ENCODE measurements at regions not wholly inside any gene's neighbourhood (a gene's known extent, or its start where the extent isn't known, plus 50 kb on each side); places are given as distances from the start of the nearest gene placed in this dataset.
"Not testable (repeated sequence)": the region's sequence is repeated elsewhere in the genome, so short reads cannot be mapped to it uniquely, and the experiment has no call there.

GRCh38 chr9:42656789-42657188, 473.3 kb downstream of the SPATA31A6 start:
- H3K36me3 ChIP-seq (replicated peaks); H3K4me3 ChIP-seq; DNase-seq (ENCODE audit: low spot score in 2 of 2); H3K9me3 ChIP-seq; in situ Hi-C loops (cut with MboI; ENCODE audit: low sequenced_read_pairs); H3K4me1 ChIP-seq; H3K27me3 ChIP-seq (ENCODE audit: low read depth): not testable (repeated sequence)

GRCh38 chr9:42657496-42657895, 474.0 kb downstream of the SPATA31A6 start:
- in situ Hi-C loops (cut with MboI; ENCODE audit: low sequenced_read_pairs); DNase-seq (ENCODE audit: low spot score in 2 of 2); H3K4me1 ChIP-seq; H3K27me3 ChIP-seq (ENCODE audit: low read depth); H3K9me3 ChIP-seq; H3K36me3 ChIP-seq (replicated peaks); H3K4me3 ChIP-seq: not testable (repeated sequence)

- H3K4me3 ChIP-seq; in situ Hi-C loops (cut with MboI; ENCODE audit: low sequenced_read_pairs); H3K4me1 ChIP-seq; H3K9me3 ChIP-seq; H3K36me3 ChIP-seq (replicated peaks); DNase-seq (ENCODE audit: low spot score in 2 of 2); H3K27me3 ChIP-seq (ENCODE audit: low read depth): not testable (repeated sequence)
Measured at GRCh38 chr9:42697146-42697545, 513.7 kb downstream of the SPATA31A6 start.

DNA sequence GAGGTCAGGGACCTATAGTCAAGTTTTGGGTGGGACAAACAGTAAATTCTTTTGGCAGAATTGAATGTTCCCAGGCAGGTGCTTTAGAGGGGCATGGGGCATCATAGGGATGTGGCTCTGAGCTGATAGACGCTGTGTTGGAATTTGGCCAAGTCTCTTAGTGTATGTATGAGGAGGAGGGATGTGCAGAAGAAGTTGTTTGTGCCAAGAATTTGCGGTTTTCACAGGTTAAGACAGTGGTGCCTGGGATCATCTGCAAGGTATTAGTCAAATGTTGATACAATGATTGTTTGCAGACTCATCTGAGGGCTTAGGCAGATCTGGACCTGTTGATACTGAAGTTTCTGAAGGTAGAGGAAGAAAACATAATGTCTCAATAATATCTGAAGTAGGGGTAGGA, 519.4 kb downstream of the SPATA31A6 start:
- H3K27me3 ChIP-seq (ENCODE audit: low read depth); DNase-seq (ENCODE audit: low spot score in 2 of 2); H3K36me3 ChIP-seq (replicated peaks); H3K4me1 ChIP-seq; H3K4me3 ChIP-seq; H3K9me3 ChIP-seq; in situ Hi-C loops (cut with MboI; ENCODE audit: low sequenced_read_pairs): not testable (repeated sequence)

DNA sequence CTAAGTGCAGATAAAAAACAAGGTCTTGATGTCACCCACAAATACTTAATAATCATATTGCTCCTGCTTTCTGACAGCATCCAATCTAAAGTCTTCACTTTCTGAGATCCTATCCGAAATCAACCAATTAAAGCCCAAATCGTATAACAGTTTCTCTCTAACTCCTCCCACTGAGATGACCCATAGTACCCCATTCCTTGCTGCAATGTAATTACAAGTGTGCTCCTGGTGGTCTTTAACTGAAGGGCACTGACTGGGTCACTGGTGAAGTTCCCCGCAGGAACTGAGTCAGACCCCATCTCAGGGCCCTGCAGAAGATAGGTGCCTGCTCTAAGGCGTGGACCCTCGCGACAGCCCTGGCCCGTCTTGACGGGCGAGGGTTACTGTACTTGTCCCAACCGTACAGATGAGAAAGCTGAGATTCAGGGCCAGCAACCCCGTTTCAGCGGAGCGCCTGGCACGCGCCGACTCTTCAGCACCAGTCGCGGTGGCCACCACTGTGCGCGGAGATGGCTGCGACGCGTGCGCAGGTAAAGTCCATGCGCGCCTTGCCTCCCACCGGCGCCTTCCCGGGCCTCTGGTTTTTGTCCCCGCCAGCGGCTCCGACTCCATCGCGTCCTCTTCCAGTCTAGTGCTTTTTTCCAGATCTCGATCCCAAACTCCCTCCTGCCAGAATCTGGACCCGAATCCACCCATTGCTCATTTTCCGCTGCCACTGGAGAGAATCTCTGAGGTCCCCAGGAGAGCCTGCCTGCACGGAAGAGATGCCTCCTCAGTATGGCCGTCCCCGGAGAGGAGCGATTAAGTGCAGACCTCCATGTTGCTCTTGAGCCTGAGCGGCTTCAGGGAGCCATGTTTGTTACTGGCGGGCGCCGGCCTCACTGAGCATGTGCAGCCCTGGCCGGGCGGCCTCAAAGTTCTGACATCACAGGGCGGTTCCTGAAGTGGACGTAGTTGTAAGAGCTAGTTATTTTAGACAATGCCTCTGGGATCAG, 541.7 kb downstream of the SPATA31A6 start:
- DNase-seq (ENCODE audit: low spot score in 2 of 2); H3K4me1 ChIP-seq; H3K9me3 ChIP-seq; H3K27me3 ChIP-seq (ENCODE audit: low read depth); H3K4me3 ChIP-seq; H3K36me3 ChIP-seq (replicated peaks); in situ Hi-C loops (cut with MboI; ENCODE audit: low sequenced_read_pairs): not testable (repeated sequence)

DNA sequence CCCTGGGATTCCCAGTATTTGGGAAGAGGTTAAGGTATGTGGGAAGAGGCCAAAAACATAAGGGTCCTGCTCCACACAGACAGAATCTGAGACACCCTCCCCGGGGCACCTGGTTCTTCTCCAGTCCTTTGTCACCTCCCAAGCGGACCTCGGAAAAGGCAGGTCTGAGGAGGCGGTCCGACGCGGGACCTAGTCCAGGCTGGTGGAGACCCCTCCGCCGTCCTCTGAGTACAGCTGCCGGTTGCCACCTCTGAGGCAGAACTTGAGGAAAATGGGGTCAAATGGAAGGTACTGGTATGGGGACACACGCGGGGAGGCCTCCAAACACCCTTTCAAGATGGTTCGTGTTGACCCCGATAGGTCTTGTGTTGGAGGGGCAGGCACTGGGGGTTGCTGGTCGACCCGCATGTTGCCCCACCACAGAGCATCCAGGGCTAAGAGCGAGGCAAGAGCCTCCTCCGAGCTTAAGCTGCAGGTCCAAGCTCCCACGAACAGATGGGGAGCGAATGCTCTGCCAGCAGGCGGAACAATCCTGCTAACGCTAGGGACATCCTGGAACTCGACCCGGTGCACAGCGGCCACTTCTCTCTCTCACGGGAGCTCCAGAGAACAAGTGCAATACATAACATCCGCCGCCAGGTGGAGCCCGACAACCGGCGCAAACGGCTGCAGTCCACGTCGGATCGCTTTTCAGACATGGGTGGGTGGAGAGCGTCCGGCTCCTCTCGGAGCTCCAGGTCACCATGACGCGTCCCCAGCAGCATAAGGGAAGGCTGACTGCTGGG, 559.8 kb downstream of the SPATA31A6 start:
- peak; percentile 61 to 79 for DNase-seq (ENCODE audit: low spot score in 2 of 2)
- in situ Hi-C loops (cut with MboI; ENCODE audit: low sequenced_read_pairs); H3K4me3 ChIP-seq; H3K27me3 ChIP-seq (ENCODE audit: low read depth); H3K4me1 ChIP-seq; H3K9me3 ChIP-seq; H3K36me3 ChIP-seq (replicated peaks): not testable (repeated sequence)

- H3K9me3 ChIP-seq = not testable (repeated sequence)
Measured at GRCh38 chr9:42757251-42757650, 573.8 kb downstream of the SPATA31A6 start.

GRCh38 chr9:42759320-42759719, 575.9 kb downstream of the SPATA31A6 start:
- H3K4me1 ChIP-seq; H3K27me3 ChIP-seq (ENCODE audit: low read depth); DNase-seq (ENCODE audit: low spot score in 2 of 2); in situ Hi-C loops (cut with MboI; ENCODE audit: low sequenced_read_pairs); H3K9me3 ChIP-seq; H3K4me3 ChIP-seq; H3K36me3 ChIP-seq (replicated peaks): not testable (repeated sequence)

More at GRCh38 chr9:42757251-42757650, 573.8 kb downstream of the SPATA31A6 start:
- in situ Hi-C loops (cut with MboI; ENCODE audit: low sequenced_read_pairs); H3K4me3 ChIP-seq; DNase-seq (ENCODE audit: low spot score in 2 of 2); H3K4me1 ChIP-seq; H3K36me3 ChIP-seq (replicated peaks); H3K27me3 ChIP-seq (ENCODE audit: low read depth): not testable (repeated sequence)

GRCh38 chr9:42782201-42782600, 598.7 kb downstream of the SPATA31A6 start:
- H3K9me3 ChIP-seq; H3K4me1 ChIP-seq; H3K27me3 ChIP-seq (ENCODE audit: low read depth); H3K36me3 ChIP-seq (replicated peaks); DNase-seq (ENCODE audit: low spot score in 2 of 2); in situ Hi-C loops (cut with MboI; ENCODE audit: low sequenced_read_pairs); H3K4me3 ChIP-seq: not testable (repeated sequence)

DNA sequence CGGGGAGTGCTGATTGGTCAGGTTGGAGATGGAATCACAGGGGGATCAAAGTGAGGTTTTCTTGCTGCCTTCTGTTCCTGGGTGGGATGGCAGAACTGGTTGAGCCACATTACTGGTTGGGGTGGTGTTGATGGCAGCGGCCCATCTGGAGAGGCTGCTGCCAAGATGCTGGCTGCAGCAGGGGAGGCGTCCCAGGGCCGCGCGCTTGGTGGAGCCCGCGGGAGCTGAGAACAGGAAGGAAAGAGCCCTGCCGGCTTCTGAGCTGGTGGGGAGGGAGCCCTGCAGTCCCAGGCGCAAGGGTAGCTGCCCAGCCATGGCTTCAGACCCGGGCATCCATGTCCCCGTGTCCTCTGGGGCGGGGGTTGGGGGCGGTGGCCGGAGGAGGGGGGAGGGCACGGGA, 609.3 kb downstream of the SPATA31A6 start:
- H3K9me3 ChIP-seq; in situ Hi-C loops (cut with MboI; ENCODE audit: low sequenced_read_pairs); H3K4me3 ChIP-seq; H3K36me3 ChIP-seq (replicated peaks); H3K4me1 ChIP-seq; H3K27me3 ChIP-seq (ENCODE audit: low read depth); DNase-seq (ENCODE audit: low spot score in 2 of 2): not testable (repeated sequence)

DNA sequence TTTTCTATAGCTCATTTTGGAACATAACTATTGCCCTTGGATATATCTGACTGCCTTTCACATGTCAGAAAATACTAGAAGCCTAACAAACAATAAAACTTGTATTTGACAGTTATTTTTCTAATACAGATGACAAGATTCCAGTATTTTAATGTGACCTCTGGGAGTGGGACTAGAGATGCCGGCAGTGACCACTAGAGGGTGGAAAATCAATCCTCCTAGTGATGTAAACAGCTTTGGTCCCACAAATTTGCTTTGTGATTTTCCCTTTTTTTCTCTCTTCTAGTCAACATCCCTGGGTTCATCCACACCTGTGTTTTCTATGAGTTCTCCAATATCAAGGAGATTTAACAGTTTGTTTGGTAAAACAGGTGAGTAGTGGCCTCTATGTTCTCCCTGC, 615.1 kb downstream of the SPATA31A6 start:
- in situ Hi-C loops (cut with MboI; ENCODE audit: low sequenced_read_pairs); H3K9me3 ChIP-seq; H3K4me3 ChIP-seq; H3K27me3 ChIP-seq (ENCODE audit: low read depth); H3K36me3 ChIP-seq (replicated peaks); DNase-seq (ENCODE audit: low spot score in 2 of 2); H3K4me1 ChIP-seq: not testable (repeated sequence)

DNA sequence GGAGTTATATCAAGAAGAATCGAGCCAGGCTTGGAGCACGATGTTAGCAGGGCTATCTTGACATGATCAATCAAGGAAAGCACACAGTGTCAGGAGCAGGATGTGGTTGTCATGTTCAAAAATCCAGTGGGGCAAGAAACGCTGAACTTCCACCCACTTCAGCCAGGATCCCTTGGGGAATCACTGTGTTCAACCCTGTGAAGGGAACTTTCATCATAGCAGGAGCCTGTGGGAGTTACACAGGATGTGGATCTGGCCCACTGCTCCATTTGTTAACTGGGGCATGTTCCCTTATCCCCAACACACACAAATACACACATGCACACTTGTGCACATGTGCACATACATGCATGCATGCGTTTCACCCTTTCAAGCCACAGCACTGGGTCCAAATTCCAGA, 619.3 kb downstream of the SPATA31A6 start:
- H3K9me3 ChIP-seq; H3K36me3 ChIP-seq (replicated peaks); H3K4me1 ChIP-seq; H3K27me3 ChIP-seq (ENCODE audit: low read depth); in situ Hi-C loops (cut with MboI; ENCODE audit: low sequenced_read_pairs); DNase-seq (ENCODE audit: low spot score in 2 of 2); H3K4me3 ChIP-seq: not testable (repeated sequence)

DNA sequence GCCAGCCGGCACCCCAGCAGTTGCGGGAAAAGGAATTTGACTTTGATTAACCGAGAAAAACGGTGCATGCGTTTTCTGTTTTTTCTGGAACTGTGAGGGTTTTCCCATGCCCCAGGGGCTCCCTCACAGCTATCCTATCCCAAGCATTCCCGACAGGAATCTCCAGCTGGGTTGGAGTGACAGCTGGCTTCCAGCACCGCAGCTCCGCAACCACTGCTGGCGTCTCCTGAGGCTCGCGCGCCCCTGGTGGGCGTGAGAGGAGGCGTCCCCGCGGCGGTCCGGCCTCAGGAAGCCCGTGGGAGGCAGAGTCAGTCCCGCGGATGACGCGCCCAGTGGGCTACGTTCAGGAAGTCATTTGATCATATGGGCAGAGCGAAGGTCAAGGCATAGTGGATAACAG, 623.2 kb downstream of the SPATA31A6 start:
- in situ Hi-C loops (cut with MboI; ENCODE audit: low sequenced_read_pairs); H3K27me3 ChIP-seq (ENCODE audit: low read depth); DNase-seq (ENCODE audit: low spot score in 2 of 2); H3K4me3 ChIP-seq; H3K9me3 ChIP-seq; H3K36me3 ChIP-seq (replicated peaks); H3K4me1 ChIP-seq: not testable (repeated sequence)

DNA sequence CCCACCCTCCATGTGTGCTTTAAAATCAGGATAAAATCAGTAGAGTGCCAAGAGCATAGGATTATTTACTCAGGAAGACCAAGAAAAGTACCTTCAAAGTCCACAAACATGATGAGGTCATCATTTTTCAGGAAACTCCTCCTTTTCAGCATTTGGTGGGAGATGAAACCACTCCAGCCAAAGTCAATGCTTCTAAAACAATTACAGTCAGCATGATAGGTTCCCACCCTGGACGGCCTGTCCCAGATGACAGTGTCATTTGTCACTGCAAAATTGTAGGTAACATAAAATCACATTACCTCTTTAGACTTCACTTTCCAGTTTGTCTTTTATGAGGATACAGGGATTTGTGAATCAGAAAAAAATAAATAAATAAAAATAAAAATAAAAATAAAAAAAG, 638.0 kb downstream of the SPATA31A6 start:
- H3K4me3 ChIP-seq; H3K27me3 ChIP-seq (ENCODE audit: low read depth); H3K9me3 ChIP-seq; in situ Hi-C loops (cut with MboI; ENCODE audit: low sequenced_read_pairs); H3K36me3 ChIP-seq (replicated peaks); H3K4me1 ChIP-seq; DNase-seq (ENCODE audit: low spot score in 2 of 2): not testable (repeated sequence)
